ENCODE measurements at regions not wholly inside any gene's neighbourhood (a gene's known extent, or its start where the extent isn't known, plus 50 kb on each side); places are given as distances from the start of the nearest gene placed in this dataset.

GRCh38 chr18:71815305-71815704 lies 728.8 kb downstream of the CBLN2 start:
- ChIA-PET POLR2A (ENCODE audit: low non-redundant PET) (no interaction called here), CTCF (no interaction called here)
- TF ChIP-seq CTCF (conservative IDR thresholded peaks at IDR 0.05; ENCODE audit: low read depth) = no peak
- no peak overlapping the region for H3K27ac ChIP-seq
- DNase-seq (ENCODE audit: low spot score) = no peak

DNA sequence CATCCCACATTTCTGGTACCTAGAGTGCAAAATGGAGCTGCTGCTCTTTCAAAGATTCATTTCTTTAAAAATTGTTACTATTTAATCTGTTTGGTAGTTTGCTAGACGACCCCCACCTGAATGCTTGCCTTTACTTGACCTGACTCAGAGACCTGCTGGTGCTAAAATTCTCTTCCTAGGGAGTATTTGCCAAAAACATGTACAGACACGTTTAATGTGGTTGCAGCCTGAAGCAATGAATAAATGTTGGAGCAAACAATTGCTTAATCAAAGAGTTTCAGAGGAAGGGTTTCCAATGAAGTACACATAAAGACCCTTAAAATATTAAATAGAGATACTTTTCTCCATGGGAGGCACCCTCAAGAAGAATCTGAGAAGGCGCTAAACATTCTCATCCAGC lies 734.4 kb downstream of the CBLN2 start:
- POLR2A ChIA-PET (ENCODE audit: low non-redundant PET) = no interaction called here
- CTCF ChIA-PET = interaction anchor here (0.6 kb wide), 1 partner anchor 270 kb away, joined by 4 read pairs; no protein-coding TSS in a partner anchor
- no peak for TF ChIP-seq CTCF (conservative IDR thresholded peaks at IDR 0.05; ENCODE audit: low read depth)
- no peak overlapping the region for H3K27ac ChIP-seq
- peak; percentile 7 for DNase-seq (ENCODE audit: low spot score)

DNA sequence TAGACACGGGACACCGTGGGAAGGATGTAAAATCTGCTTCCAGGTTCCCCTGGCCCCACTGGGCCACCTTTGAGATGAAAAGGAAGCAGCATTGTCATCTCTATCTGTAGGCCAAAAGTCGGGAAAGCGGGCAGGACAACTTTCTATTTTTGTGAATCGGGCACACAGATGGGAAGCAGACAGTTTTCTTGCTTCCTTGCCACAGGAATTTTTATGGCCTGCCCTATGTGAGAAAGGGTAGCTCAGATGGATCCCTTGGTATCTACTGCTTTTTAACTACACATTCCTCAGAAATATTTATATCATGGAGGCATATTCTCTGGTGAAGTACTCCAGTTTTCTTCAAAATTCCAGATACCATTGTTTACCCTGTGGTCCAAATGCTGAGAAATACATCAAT lies 735.5 kb downstream of the CBLN2 start:
- POLR2A ChIA-PET (ENCODE audit: low non-redundant PET) = no interaction called here
- CTCF ChIA-PET = no interaction called here
- no peak for DNase-seq (ENCODE audit: low spot score)
- no peak for TF ChIP-seq CTCF (conservative IDR thresholded peaks at IDR 0.05; ENCODE audit: low read depth)
- H3K27ac ChIP-seq = no peak overlapping the region

- no peak for DNase-seq (ENCODE audit: low spot score)
- CTCF ChIA-PET = interaction anchor here (0.6 kb wide), 1 partner anchor 245 kb away, joined by 10 read pairs; no protein-coding TSS in a partner anchor
- TF ChIP-seq CTCF (conservative IDR thresholded peaks at IDR 0.05; ENCODE audit: low read depth) = no peak
- POLR2A ChIA-PET (ENCODE audit: low non-redundant PET) = no interaction called here
- no peak overlapping the region for H3K27ac ChIP-seq
Observed at GRCh38 chr18:71807586-71807985, 736.6 kb downstream of the CBLN2 start.

DNA sequence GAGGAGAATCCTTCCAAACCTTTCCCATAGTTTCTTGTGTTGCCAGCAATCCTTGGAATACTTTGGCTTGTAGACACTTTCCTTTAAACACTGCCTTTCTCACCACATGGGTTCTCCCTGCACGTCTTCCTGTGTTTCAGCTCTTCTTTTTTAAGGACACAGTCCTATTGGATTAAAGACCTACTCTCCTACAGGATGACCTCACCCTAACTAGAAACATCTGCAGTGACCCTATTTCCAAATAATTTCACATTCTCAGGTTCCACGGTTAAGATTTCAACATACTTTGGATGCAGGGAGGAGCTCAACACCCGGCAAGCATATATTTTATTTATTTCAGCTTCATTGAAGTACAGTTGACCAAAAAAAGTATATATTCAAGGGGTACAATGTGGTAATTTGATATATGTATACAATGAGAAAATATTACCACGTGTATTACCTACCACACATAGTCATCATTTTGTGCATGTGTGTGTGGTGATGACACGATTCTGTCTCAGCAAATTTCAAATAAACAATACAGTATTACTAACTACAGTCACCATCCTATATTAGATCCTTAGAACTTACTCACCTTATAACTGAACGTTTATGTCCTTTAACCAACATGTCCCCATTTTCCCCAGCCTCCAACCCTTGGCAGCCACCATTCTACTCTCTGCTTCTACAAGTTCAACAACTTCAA lies 745.0 kb downstream of the CBLN2 start:
- H3K27ac ChIP-seq = no peak overlapping the region
- DNase-seq (ENCODE audit: low spot score) = no peak
- ChIA-PET POLR2A (ENCODE audit: low non-redundant PET) (no interaction called here), CTCF (no interaction called here)
- no peak for TF ChIP-seq CTCF (conservative IDR thresholded peaks at IDR 0.05; ENCODE audit: low read depth)

- H3K27ac ChIP-seq = no peak overlapping the region
- DNase-seq (ENCODE audit: low spot score) = no peak
- CTCF ChIA-PET = no interaction called here
- no peak for TF ChIP-seq CTCF (conservative IDR thresholded peaks at IDR 0.05; ENCODE audit: low read depth)
- POLR2A ChIA-PET (ENCODE audit: low non-redundant PET) = no interaction called here
Observed at GRCh38 chr18:71797554-71797953, 746.6 kb downstream of the CBLN2 start.
